Keratinocyte (primary cell): ENCODE measurements at regions not wholly inside any gene's neighbourhood (a gene's known extent, or its start where the extent isn't known, plus 50 kb on each side); places are given as distances from the start of the nearest gene placed in this dataset.
"Not testable (repeated sequence)": the region's sequence is repeated elsewhere in the genome, so short reads cannot be mapped to it uniquely, and the experiment has no call there.

Source experiments
- DNase-seq: peaks from one replicate; pipeline ENCODE4 v3.0.0-alpha.2; 2011; ENCODE audit warnings: low read depth, missing footprints, low spot score
- FAIRE-seq: peaks from 2 replicates; lab custom pipeline; 2011; peaks lifted over from hg19 to GRCh38; lab: Jason Lieb, UNC
- H2AFZ ChIP-seq: 2 replicates; pipeline ENCODE4 v1.6.0; 2012; ENCODE audit warnings: low read length, control low read depth, inconsistent platforms; ENCODE audit not compliant: control insufficient read depth
- H3K27ac ChIP-seq: 2 replicates; pipeline ENCODE4 v1.5.1; 2011; ENCODE audit warnings: low read length; ENCODE audit not compliant: control insufficient read depth, insufficient read depth
- H3K27me3 ChIP-seq: 3 replicates; pipeline ENCODE4 v1.6.0; 2011; ENCODE audit warnings: low read length; ENCODE audit not compliant: control insufficient read depth, insufficient read depth; ENCODE audit errors: extremely low read depth
- H3K36me3 ChIP-seq, 2 experiments: 2 replicates in 1 of 2; 3 replicates in 1 of 2; pipeline ENCODE4 v1.5.1; 2011; ENCODE audit warnings: low read length in 2 of 2, mild to moderate bottlenecking in 1 of 2; ENCODE audit not compliant: control insufficient read depth in 2 of 2, insufficient read depth in 2 of 2; ENCODE audit errors: extremely low read depth in 1 of 2
- H3K4me1 ChIP-seq: 3 replicates; pipeline ENCODE4 v1.5.1; 2011; ENCODE audit warnings: low read length; ENCODE audit not compliant: control insufficient read depth, insufficient read depth; ENCODE audit errors: extremely low read depth
- H3K4me2 ChIP-seq: 3 replicates; pipeline ENCODE4 v1.6.0; 2011; ENCODE audit warnings: low read depth, low read length; ENCODE audit not compliant: control insufficient read depth, insufficient read depth; ENCODE audit errors: extremely low read depth
- H3K4me3 ChIP-seq, 3 experiments: fragments of 200-600 bp in 1 of 3; sonication (generic) in 1 of 3; 2 replicates in 2 of 3; 3 replicates in 1 of 3; pipeline ENCODE4 v1.5.1; 2011 to 2016; ENCODE audit warnings: low read length in 3 of 3, mild to moderate bottlenecking in 3 of 3, control low read depth in 2 of 3, inconsistent platforms in 1 of 3, low read depth in 1 of 3, mixed read lengths in 1 of 3, mixed run types in 1 of 3, moderate library complexity in 1 of 3; ENCODE audit not compliant: control insufficient read depth in 2 of 3, insufficient read depth in 2 of 3; ENCODE audit errors: extremely low read depth in 1 of 3
- H3K79me2 ChIP-seq: 2 replicates; pipeline ENCODE4 v1.6.0; 2012; ENCODE audit warnings: low read length; ENCODE audit not compliant: control insufficient read depth, insufficient read depth
- H3K9ac ChIP-seq: 3 replicates; pipeline ENCODE4 v1.6.0; 2011; ENCODE audit warnings: low read length; ENCODE audit not compliant: control insufficient read depth, insufficient read depth; ENCODE audit errors: extremely low read depth
- H3K9me1 ChIP-seq: 3 replicates; pipeline ENCODE4 v1.6.0; 2011; ENCODE audit warnings: low read length; ENCODE audit not compliant: control insufficient read depth, insufficient read depth; ENCODE audit errors: extremely low read depth
- H3K9me3 ChIP-seq: 2 replicates; pipeline ENCODE4 v1.5.1; 2012; ENCODE audit warnings: low read depth, low read length; ENCODE audit not compliant: control insufficient read depth
- H4K20me1 ChIP-seq: 3 replicates; pipeline ENCODE4 v1.6.0; 2011; ENCODE audit warnings: low read length; ENCODE audit not compliant: control insufficient read depth, insufficient read depth; ENCODE audit errors: extremely low read depth
- CTCF ChIP-seq, 3 experiments: IDR thresholded peaks in 1 of 3; conservative IDR thresholded peaks in 1 of 3; optimal IDR thresholded peaks in 1 of 3; 2 replicates in 2 of 3; 3 replicates in 1 of 3; pipeline versions ENCODE3 to v1.5.1; 2011; ENCODE audit warnings: low read length in 3 of 3, mild to moderate bottlenecking in 3 of 3, moderate library complexity in 2 of 3, control low read depth in 1 of 3, inconsistent platforms in 1 of 3; ENCODE audit not compliant: insufficient read depth in 2 of 3; ENCODE audit errors: extremely low read depth in 1 of 3
- EZH2 ChIP-seq: IDR thresholded peaks from one replicate; pipeline ENCODE4 v1.6.1; 2012; ENCODE audit warnings: inconsistent platforms, mild to moderate bottlenecking, low read length, moderate library complexity
- dilution Hi-C: fragments of 300-500 bp; cut with MboI; formaldehyde crosslinking; loops from one replicate; pipeline ENCODE4 v1.7.0; 2020; ENCODE audit warnings: low sequenced_read_pairs; ENCODE audit not compliant: extremely low pct_ligation_motif_present

GRCh38 chr9:86481466-86481865 lies 127.3 kb upstream of the TUT7 start:
- H3K36me3 ChIP-seq, result no peaks in the 10 kb centered on the region
- no peaks in the 10 kb centered on the region for H4K20me1 ChIP-seq
- no peak overlapping the region for H3K27ac ChIP-seq
- no peak overlapping the region for H2AFZ ChIP-seq
- H3K4me3 ChIP-seq, result no peak overlapping the region
- H3K9me1 ChIP-seq, result no peaks in the 10 kb centered on the region
- no peak overlapping the region for H3K4me2 ChIP-seq
- DNase-seq, result no peak
- no peak for FAIRE-seq
- no peaks in the 10 kb centered on the region for H3K79me2 ChIP-seq
- TF ChIP-seq EZH2 (no peak), CTCF (optimal IDR thresholded peaks at IDR 0.05 in 1 of 3, IDR thresholded peaks at IDR 0.05 in 1 of 3, conservative IDR thresholded peaks at IDR 0.05 in 1 of 3; ENCODE audit: extremely low read depth in 1 of 3, insufficient read depth in 2 of 3, low read length in 3 of 3) (no peak)
- dilution Hi-C loops, result no loop called here
- H3K4me1 ChIP-seq, result no peaks in the 10 kb centered on the region
- no peaks in the 10 kb centered on the region for H3K27me3 ChIP-seq
- H3K9ac ChIP-seq, result no peak overlapping the region
- H3K9me3 ChIP-seq, result no peaks in the 10 kb centered on the region

GRCh38 chr9:86475255-86475654 lies 121.0 kb upstream of the TUT7 start:
- H3K27ac ChIP-seq, dilution Hi-C loops: not testable (repeated sequence)

GRCh38 chr9:86471171-86471815 lies 117.1 kb upstream of the TUT7 start:
- Histone ChIP-seq H4K20me1 (no peaks in the 10 kb centered on the region), H3K4me1 (no peaks in the 10 kb centered on the region), H3K27ac (no peak overlapping the region), H3K4me2 (no peak overlapping the region), H3K27me3 (no peaks in the 10 kb centered on the region), H3K36me3 (no peaks in the 10 kb centered on the region), H3K9me1 (no peaks in the 10 kb centered on the region), H3K4me3 (no peak overlapping the region), H3K9me3 (no peaks in the 10 kb centered on the region), H3K9ac (no peak overlapping the region), H2AFZ (no peak overlapping the region), H3K79me2 (no peaks in the 10 kb centered on the region)
- FAIRE-seq (no peak), DNase-seq (no peak)
- TF ChIP-seq EZH2 (no peak), CTCF (optimal IDR thresholded peaks at IDR 0.05 in 1 of 3, IDR thresholded peaks at IDR 0.05 in 1 of 3, conservative IDR thresholded peaks at IDR 0.05 in 1 of 3; ENCODE audit: extremely low read depth in 1 of 3, insufficient read depth in 2 of 3, low read length in 3 of 3) (no peak)
- dilution Hi-C loops, result no loop called here

More at GRCh38 chr9:86475255-86475654, 121.0 kb upstream of the TUT7 start:
- H3K36me3 ChIP-seq, H3K9ac ChIP-seq, H3K4me2 ChIP-seq, DNase-seq, H3K27me3 ChIP-seq, H3K9me3 ChIP-seq, H3K4me1 ChIP-seq, H4K20me1 ChIP-seq, H3K79me2 ChIP-seq, H3K9me1 ChIP-seq, FAIRE-seq, H2AFZ ChIP-seq, H3K4me3 ChIP-seq: not testable (repeated sequence)
